Sigmoid colon (tissue), 4 donors: ENCODE measurements at regions not wholly inside any gene's neighbourhood (a gene's known extent, or its start where the extent isn't known, plus 50 kb on each side); places are given as distances from the start of the nearest gene placed in this dataset.

Experiments used
- EP300 ChIP-seq, 4 donors: sonication (generic); formaldehyde crosslinking; IDR thresholded peaks; one replicate each; pipeline ENCODE4 v1.6.1; 2017; ENCODE audit warnings: antibody characterized with exemption in 4 of 4
- POLR2A ChIP-seq, 2 donors: fragments of 450-650 bp; IDR thresholded peaks; one replicate each; pipeline ENCODE4 v1.6.1; 2016; ENCODE audit warnings: antibody characterized with exemption in 2 of 2, mild to moderate bottlenecking in 2 of 2, moderate library complexity in 2 of 2
- POLR2AphosphoS5 ChIP-seq, 4 donors: sonication (generic); formaldehyde crosslinking; IDR thresholded peaks; one replicate each; pipeline ENCODE4 v1.6.1; 2017; ENCODE audit warnings: antibody characterized with exemption in 4 of 4
- TF ChIP-seq, protein P1 (sequence below), 4 experiments: fragments of 450-650 bp in 3 of 4; fragments of 200-600 bp in 1 of 4; IDR thresholded peaks; one replicate each; pipeline ENCODE4 v1.5.1; 2016 to 2019; ENCODE audit warnings: antibody characterized with exemption in 4 of 4, mild to moderate bottlenecking in 3 of 4, moderate library complexity in 2 of 4

DNA sequence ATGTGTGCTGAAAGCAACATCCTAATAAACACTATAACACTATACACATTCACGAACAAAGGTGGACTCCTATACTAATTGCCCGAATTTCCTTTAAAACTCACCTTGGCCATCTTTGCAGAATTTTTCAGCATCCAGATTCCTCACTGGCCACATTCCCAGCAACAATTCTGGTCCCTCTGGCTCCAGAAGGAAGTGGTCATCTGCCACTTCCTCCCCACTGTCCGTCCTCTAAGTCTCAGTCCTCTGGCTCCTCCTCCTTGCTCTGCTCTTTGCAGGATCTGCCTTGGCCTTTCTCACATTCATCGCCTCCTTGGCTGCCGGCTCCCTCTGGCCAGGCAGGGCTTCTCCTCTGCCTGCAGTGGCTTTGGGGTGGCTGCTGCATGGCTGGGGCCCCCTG lies 426.0 kb downstream of the FUT8 start:
- TF ChIP-seq POLR2A (IDR thresholded peaks at IDR 0.05) (no peak), POLR2AphosphoS5 (IDR thresholded peaks at IDR 0.05) (no peak), EP300 (IDR thresholded peaks at IDR 0.05) (no peak)
- TF ChIP-seq, protein P1, sequence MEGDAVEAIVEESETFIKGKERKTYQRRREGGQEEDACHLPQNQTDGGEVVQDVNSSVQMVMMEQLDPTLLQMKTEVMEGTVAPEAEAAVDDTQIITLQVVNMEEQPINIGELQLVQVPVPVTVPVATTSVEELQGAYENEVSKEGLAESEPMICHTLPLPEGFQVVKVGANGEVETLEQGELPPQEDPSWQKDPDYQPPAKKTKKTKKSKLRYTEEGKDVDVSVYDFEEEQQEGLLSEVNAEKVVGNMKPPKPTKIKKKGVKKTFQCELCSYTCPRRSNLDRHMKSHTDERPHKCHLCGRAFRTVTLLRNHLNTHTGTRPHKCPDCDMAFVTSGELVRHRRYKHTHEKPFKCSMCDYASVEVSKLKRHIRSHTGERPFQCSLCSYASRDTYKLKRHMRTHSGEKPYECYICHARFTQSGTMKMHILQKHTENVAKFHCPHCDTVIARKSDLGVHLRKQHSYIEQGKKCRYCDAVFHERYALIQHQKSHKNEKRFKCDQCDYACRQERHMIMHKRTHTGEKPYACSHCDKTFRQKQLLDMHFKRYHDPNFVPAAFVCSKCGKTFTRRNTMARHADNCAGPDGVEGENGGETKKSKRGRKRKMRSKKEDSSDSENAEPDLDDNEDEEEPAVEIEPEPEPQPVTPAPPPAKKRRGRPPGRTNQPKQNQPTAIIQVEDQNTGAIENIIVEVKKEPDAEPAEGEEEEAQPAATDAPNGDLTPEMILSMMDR (IDR thresholded peaks at IDR 0.05): no peak
